GM19455 (cell line): ENCODE measurements at regions not wholly inside any gene's neighbourhood (a gene's known extent, or its start where the extent isn't known, plus 50 kb on each side); places are given as distances from the start of the nearest gene placed in this dataset.

Source experiments
- ATAC-seq: cut with Tn5 transposase; IDR thresholded peaks from one replicate; pipeline ENCODE4 v1.9.1; 2021; ENCODE audit not compliant: unreplicated experiment

DNA sequence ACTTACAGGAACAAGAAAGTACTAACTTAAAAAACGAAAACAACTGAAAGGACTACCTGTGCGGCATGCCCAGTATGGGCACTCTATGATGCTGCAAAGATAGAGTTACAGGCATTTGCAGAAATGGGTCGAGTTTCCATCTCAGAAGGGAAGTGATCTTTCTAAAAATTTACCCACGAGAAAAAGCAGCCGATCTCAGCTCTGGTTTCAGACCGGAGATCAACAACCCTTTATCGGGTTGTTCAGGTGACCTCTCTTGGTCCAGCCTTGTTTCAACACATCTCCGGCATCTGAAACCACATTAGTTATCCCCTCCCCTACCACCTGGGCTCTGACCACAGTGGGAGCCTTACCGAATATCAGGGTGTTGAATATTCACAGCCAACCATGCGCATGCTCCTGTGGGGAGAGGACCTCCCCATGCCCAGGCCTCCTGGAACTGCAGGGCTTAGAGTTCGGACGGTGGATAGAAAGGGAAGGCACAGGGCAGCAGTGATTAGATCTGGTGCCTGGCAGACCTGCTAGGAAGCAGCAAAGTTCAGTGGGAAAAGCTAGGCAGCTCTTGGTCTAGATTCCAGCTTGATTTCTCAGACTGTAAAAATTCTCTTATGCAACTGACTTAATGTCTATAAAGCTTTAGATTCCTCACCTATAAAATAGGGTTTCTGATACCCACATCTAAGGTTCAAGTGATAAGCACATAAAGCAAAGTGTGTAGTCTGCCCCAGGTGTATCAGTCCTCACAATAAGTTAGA, 906.0 kb downstream of the VRK1 start:
- no peak for ATAC-seq

DNA sequence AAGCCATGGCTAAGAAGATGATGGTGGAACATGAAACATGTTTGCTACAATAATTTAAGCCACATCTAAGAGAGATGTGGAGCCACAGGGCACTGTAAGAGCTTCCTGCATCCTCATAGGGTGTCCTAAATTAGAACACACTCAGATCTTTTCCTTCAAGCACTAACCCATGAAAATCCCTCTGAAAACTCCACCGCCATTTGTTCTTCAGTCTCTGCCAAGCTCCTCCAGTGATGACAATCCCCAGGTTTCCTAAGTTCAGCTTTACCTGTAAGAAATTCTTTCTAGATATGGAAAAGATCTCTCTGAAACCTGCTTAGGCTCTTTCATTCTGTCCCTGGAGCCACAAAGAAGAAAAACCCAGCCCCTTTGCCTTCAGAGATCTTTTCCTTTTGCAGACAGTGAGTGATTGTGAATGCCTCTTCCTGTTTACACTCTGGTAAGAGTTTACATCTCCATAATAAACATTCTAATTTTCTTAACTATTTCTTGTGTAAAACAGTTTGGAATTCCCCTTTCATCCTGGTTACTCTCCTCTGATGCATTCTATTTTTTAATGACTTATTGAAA, 907.2 kb downstream of the VRK1 start:
- no peak for ATAC-seq

DNA sequence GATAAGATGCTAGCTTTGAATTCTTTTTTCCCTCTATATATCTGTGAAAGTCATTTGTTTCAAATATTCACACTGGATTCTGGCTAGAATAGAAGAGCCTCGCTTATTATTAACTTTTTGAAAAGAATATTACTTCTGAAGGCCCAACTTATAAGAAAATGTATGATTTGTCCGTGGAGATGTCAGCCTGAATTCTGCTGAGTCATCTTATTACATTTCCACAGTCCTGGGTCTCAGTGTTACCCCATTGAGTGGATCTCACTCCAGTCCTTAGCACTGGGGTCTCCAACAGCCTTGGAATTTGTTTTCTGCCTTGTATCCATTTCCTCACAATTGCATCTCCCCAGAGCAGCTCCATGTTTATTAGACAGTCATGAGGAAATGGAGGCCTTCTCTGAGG, 907.9 kb downstream of the VRK1 start:
- no peak for ATAC-seq

DNA sequence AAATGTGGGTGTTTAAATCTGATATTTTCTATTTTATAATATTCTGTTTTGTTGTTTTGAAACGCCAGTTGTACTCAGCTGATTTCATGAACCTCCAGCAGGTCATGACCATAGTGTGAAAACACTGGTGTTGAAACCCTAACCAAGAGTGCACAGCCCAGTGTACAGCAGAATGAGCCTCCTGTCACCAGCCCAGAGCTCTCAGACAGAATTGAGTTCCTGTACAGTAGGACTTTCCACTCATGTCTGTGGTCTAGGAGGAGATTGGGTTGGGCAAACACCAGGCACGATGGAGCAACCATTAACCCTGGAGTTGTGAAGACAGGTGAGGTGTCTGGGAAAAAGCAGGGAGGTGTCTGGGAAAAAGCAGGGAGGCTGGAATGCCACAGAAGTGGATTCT, 908.8 kb downstream of the VRK1 start:
- no peak for ATAC-seq

DNA sequence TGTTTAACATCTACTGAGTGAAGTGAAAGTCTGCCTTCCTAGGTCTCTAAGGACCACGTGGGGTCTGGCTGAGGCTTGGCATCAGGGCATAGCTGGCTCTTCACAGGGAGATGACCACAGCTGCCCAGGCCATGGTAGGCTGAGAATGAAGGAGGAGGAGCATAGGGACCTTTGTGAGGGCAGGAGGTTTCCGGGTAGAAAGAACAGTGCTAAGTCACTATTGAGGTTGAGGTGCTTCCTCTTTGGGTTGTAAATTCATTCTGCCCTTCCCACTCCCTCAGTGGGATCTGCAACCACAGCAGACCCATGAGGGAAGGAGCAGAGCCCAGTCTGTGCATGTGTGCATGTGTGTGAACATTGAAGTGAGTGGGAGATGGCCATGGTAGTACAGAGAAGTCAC, 909.6 kb downstream of the VRK1 start:
- no peak for ATAC-seq

DNA sequence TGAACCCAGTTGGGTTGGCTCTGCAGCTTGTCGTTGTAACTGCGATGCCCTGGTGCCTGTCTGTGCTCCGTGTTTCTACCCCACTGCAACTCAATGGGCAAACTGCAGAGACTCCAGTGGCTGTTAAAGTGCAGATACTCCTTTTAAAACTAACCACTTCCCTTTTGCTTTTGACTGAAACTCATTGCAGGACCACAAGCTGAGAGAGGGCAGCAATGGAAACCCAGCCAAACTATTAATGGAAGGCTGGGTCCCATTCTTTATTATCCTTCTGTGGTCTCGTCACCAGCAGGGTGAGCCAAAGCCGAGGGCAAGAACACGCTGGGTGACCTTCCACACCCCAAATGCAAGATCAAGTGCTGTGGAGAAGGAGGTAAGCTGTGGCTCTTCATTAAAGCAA, 910.4 kb downstream of the VRK1 start:
- no peak for ATAC-seq

DNA sequence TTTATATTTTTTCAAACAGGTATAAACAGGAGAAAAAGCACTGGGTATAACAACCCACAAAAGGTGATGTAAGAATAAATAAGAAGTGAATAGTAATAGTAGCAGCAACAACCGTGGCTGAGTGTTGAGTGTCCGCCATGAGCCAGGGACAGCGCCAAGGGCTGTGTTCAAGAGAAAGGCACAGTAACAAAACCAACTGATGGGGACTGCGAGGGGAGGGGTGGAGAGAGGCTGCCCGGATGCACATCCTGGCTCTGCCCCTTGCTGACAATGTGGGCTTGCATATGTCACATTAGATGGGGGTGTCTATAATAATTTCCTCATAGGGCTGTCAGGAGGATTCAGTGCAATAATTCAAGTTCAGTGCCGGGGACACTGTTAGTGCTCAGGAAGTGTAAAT, 912.4 kb downstream of the VRK1 start:
- ATAC-seq: no peak

DNA sequence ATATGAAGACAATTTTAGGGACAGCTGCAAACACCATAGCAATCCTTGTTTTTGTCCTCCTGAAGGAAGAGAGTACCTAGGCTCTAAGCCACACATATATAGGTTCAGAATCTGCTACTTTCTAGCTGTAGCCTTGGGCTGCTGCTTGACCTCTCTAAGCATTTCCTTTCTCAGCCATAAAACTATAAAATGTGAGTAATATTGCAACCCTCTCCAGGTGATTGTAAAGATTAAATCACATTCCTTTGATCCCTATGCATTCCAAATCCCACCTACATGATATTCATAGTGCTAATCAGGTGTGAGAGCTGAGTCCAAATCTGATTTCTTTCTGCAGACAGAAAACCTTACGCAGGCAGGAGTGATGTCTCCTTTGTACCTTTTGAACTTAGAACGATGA, 913.5 kb downstream of the VRK1 start:
- no peak for ATAC-seq

DNA sequence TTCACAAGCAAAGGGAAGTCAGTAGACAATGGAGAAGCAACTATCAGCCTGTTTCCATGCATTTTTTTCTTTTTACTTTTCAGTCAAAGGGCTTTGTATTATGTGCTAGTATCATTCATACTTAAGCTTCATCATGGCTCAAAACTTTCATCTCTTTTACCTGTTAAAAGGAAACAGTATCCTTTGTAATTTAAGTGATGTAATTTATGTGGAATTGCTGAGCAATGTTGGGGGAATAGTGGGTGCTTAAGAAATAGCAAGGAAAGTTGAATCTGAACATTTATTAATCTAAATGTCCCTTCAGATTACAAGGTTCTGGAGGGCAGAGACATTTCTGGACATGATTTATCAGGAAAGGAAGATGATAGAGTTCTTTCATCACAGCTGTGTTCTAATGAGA, 915.3 kb downstream of the VRK1 start:
- ATAC-seq: no peak

DNA sequence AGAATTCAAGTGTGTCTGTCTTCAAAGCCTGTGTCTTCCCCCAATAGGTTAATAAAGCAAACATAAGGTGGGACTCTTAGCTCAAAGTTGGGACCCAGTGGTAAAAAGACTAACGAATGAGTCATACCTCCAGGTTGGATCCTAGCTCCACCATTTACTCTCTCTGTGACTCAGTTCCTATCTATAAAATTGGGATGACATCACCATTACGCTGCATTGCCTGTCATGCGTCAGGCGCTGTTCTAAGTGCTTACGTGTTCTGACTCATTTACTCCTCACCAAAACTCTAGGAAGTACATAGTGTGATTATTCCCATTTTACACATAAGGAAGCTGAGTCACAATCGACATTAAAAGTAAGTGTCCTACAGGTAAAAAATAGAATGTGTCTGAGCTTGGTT, 915.8 kb downstream of the VRK1 start:
- no peak for ATAC-seq

DNA sequence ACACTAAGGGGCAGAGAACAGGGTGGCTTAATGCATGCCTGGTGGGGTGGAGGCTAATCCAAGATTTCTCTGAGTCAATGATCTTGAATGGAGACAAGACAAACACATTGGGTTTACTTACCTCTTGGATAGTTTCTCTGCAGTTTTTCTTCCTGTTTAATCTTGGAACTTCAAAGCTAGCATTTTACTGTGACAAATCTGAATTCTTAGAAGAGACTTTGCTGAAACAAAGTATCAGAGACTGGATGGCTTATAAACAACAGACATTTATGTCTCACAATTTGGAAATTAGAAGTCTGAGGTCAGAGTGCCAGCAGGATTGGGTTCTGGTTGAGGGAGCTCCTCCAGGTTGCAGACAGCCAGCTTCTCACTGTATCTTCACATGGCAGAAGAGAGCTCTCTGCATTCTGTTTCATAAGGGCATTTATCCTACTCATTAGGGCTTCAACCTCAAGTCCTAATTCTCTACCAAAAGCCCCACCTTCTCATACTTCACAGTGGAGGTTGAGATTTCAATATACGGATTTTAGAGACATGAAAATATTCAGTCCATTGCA, 921.8 kb downstream of the VRK1 start:
- ATAC-seq: no peak

DNA sequence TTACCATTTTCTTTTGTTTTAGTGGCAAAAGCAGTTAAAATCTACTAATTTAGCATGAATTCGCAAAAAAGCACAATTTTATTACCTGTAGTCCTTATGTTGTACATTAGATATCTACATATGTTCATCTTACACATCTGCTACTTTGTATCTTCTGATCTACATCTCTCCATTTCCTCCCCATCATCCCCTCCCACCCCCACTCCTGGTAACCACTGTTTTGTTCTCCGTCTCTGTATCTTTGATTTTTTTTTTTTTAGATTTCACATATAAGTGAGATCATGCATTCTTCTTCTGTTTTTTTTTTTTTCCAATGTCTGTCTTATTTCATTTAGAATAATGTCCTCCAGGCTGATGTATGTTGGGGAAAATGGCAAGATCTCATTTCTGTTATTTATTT, 922.7 kb downstream of the VRK1 start:
- ATAC-seq: no peak

DNA sequence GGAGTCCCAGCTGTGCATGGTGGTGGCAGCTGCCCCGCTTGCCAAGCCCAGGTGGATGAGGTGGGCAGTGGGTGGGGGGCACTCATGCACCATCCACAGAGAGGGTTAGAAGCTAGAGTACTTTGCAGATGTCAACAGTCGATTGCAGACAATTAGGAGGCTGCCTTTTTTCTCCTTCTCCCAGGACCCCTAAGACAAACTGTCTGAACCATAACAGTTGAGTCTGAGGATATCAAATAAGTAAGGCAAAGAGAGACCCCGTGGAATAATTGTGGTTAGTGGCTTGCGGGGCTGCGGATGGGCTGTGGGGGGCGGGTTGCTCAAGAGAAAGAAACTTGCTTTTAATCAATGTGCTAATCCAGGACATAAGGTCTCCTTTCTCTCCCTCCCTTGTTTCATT, 926.2 kb downstream of the VRK1 start:
- no peak for ATAC-seq

DNA sequence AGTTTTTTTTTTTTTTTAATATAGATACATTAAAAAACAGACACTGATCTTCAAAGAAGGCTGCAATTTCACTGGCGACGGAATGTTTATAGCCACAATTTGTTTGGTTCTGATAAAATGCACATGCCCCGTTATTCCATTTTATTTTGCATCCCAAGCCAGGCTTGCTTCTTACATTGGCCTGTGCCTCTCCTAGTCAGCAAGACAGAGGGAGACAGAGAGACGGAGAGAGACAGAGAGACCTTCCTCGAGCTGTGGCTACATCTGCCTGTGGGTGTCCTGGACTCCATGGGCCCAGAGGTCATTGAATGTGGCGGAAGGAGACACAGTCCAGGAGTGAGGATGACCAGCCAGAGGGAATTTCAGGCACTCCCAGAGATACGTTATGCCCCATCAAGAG, 926.6 kb downstream of the VRK1 start:
- no peak for ATAC-seq

DNA sequence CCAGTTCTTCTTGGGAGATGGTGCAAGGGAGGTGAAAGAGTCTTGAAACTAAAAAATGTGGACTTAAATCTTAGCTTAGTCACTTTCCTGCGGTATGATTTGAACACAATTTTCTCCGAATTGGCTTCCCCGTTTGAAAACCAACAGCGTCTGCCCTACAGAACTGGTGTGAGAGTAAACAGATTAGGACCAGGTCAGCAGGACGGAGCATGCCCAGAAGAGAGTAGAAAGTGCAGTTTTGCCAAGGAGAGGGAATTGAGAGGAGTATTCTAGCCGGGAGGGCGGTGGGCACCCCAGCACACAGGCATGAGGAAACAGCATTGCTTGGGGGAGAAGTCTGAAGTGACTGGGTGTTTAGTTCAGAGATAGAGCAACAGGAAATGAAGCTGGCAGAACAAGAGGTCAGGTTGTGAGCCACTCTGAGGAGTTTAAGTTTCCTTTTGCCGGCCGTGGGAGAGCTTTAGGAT, 927.1 kb downstream of the VRK1 start:
- no peak for ATAC-seq

DNA sequence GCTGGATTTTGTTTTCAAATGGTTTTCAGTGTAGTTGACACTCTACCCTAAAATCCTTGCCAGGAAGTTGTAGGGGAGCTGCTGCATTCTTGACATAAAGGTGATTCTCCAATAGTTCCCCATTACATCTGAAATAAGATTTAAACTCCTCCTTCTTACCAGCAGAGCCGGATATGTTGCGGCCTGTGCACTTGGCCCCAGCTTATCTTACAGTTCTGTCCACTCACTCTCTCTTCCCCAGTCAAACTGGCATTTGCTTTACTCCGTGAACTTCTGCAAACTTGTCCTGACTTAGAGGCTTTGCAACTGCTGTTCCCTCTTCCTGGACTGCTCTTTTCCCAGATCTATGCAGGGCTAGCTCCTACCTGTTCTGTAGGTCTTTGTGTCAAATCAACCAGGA, 929.5 kb downstream of the VRK1 start:
- ATAC-seq: no peak

DNA sequence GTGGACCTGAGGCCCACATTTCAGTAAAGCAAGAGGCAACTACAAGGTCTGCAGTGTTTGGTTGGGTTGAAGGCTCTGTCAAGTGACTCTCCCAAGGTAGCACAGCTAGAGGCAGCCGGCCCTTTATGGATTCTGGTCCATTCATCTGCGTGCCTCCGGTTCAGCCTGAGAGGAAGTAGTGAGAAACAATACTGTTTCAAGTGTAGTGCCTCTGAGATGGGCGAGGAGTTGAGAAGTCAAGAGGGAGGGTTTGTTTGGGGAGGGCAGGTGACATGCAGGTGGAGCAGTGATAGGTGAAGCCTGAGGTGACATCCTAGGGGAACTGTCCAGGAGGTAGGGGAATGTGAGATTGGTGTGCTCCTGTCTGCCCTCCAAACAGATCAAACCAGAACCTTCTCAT, 933.5 kb downstream of the VRK1 start:
- ATAC-seq: no peak

DNA sequence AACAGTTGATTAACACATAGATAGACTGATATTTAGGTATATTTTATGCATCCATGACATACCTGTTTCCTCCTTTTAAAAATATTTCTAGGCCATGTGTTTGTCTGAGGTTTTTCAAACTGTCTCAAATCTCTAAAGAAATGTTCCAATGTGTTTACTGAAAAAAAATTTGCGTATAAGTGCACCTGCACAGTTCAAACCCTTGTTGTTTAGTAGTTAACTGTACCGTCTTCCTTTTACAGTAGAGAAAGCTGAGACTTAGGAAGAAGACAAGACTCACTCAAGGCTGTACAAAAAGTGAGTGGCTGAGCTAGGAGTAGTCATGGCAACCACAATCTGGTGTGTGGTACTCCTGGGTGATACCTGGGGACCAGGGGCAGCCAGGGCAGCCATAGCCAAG, 934.6 kb downstream of the VRK1 start:
- ATAC-seq: no peak

DNA sequence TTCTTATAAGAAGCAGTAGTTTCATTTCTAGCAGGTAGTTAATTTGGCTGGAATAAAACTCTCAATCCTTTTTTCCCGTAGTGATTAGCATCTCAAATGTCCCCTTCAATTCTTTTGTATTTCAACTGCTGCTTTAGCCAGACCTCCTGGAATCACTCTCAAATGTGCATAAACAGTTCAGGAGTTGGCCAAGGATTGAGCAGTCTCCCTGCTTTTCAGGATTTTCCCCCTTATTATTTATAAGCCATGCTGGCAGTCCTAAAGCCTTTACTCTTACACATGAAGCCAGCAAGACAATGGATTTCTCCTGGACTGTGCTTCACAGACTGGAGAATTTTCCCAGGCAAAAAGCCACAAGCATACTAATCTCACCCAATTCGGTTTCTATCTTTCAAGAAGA, 950.1 kb downstream of the VRK1 start:
- no peak for ATAC-seq

DNA sequence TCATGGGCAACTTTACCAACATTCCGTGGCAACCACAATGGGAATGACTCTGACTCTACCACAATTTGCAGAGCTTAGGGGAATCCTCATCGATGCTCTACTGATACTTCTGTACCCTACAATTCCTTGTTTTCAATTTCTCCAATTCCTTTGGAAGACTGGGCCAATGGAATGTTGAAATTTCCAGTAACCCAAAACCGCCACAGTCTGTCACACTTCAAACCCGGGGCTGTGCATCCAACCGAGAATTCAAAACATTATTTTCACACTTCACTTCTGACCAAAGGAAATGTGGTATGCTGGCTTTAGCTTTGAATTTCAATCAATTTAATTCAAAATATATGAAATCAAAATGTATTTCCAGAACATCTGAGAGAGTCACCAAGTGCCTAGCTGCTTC, 951.4 kb downstream of the VRK1 start:
- ATAC-seq: no peak

DNA sequence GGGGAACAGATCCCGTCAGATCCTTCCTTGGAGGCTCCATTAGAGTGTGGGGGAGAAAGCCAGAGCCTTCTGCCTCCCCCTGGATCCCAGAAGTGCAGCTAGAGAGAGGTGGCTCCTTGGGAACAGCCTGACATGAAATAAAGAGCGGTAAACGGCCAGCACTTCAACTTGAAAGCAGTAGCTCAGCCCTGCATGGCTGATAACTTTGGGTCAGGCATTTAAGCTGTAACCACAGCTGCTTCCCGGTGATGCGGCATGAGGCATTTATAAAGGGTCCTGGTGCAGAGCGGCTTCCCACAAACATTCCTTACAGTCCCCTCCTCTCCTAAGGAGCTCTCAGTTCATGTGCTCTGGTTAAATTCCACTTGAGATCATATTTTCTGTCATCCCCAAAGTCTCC, 960.3 kb downstream of the VRK1 start:
- no peak for ATAC-seq

DNA sequence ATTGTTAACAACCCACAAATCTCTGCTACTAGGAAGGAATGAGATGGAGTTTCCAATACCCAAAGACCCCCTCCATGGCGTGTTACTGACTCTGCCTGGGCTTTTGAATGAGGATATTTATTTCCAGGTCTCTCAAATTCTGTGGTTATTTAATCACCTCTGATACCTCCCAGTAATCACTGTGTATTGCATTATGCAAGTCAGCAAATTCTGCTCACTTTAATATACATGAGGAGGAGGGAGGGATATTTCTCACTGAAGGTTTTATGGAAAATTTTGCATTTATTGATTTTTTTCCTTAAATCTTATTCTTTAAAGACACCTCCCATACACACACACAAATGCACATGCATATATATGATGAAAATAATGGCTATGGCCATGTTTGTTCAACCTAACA, 962.9 kb downstream of the VRK1 start:
- no peak for ATAC-seq

DNA sequence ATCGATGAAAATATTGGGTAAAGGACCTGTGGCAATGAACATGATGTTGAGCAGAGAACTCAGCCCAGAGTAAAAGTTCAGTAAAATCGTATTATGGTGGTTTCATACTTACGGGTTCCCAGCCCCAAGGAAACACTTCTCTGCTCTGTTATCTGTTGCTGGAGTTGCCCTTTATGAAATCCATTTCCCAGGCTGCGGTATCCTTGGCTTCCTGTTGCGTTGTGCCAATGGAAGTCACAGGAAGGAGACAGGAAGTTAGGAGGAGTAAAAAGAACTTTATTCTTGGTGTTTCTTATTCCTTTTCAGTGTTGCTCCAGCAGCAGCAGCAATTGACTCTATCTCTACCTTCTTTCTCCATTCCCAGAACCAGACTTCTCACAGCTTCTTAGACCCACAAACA, 965.2 kb downstream of the VRK1 start:
- ATAC-seq: no peak
